ENCODE measurements at regions not wholly inside any gene's neighbourhood (a gene's known extent, or its start where the extent isn't known, plus 50 kb on each side); places are given as distances from the start of the nearest gene placed in this dataset.
"Not testable (repeated sequence)": the region's sequence is repeated elsewhere in the genome, so short reads cannot be mapped to it uniquely, and the experiment has no call there.

- no peak for DNase-seq
These were observed 941.3 kb upstream of the SLITRK1 start for GRCh38 chr13:84823528-84823927.

GRCh38 chr13:84821261-84821660 lies 939.0 kb upstream of the SLITRK1 start:
- no peak for DNase-seq

GRCh38 chr13:84816567-84817105 lies 934.4 kb upstream of the SLITRK1 start:
- no peak for DNase-seq

GRCh38 chr13:84812789-84813188 lies 930.5 kb upstream of the SLITRK1 start:
- DNase-seq, result no peak

- DNase-seq, result no peak
These were observed 929.8 kb upstream of the SLITRK1 start for GRCh38 chr13:84812078-84812477.

- no peak for DNase-seq
These were observed 928.5 kb upstream of the SLITRK1 start for GRCh38 chr13:84810781-84811180.

- no peak for DNase-seq
These were observed 919.8 kb upstream of the SLITRK1 start for GRCh38 chr13:84802073-84802472.

GRCh38 chr13:84784443-84785153 lies 902.3 kb upstream of the SLITRK1 start:
- DNase-seq, result no peak

- no peak for DNase-seq
These were observed 895.0 kb upstream of the SLITRK1 start for GRCh38 chr13:84777316-84777715.

GRCh38 chr13:84776593-84776992 lies 894.3 kb upstream of the SLITRK1 start:
- DNase-seq, result no peak

- DNase-seq, result not testable (repeated sequence)
These were observed 893.6 kb upstream of the SLITRK1 start for GRCh38 chr13:84775920-84776319.

GRCh38 chr13:84774111-84774510 lies 891.8 kb upstream of the SLITRK1 start:
- no peak for DNase-seq

- DNase-seq, result no peak
These were observed 878.7 kb upstream of the SLITRK1 start for GRCh38 chr13:84760956-84761355.

- DNase-seq, result no peak
These were observed 866.9 kb upstream of the SLITRK1 start for GRCh38 chr13:84749126-84749525.

- no peak for DNase-seq
These were observed 862.8 kb upstream of the SLITRK1 start for GRCh38 chr13:84745051-84745551.

GRCh38 chr13:84744203-84744602 lies 861.9 kb upstream of the SLITRK1 start:
- DNase-seq, result no peak

- DNase-seq, result no peak
These were observed 859.0 kb upstream of the SLITRK1 start for GRCh38 chr13:84741253-84741652.

GRCh38 chr13:84739021-84739420 lies 856.7 kb upstream of the SLITRK1 start:
- DNase-seq, result no peak

GRCh38 chr13:84737661-84738060 lies 855.4 kb upstream of the SLITRK1 start:
- no peak for DNase-seq

GRCh38 chr13:84730376-84730775 lies 848.1 kb upstream of the SLITRK1 start:
- DNase-seq, result no peak

- no peak for DNase-seq
These were observed 823.9 kb upstream of the SLITRK1 start for GRCh38 chr13:84705982-84706710.

GRCh38 chr13:84702174-84702573 lies 819.9 kb upstream of the SLITRK1 start:
- DNase-seq, result no peak

- not testable (repeated sequence) for DNase-seq
These were observed 815.3 kb upstream of the SLITRK1 start for GRCh38 chr13:84697591-84697990.

GRCh38 chr13:84686973-84687372 lies 804.7 kb upstream of the SLITRK1 start:
- DNase-seq, result no peak

Measured in left hindlimb (tissue), 1 donor.